ENCODE measurements at regions not wholly inside any gene's neighbourhood (a gene's known extent, or its start where the extent isn't known, plus 50 kb on each side); places are given as distances from the start of the nearest gene placed in this dataset.
"Not testable (repeated sequence)": the region's sequence is repeated elsewhere in the genome, so short reads cannot be mapped to it uniquely, and the experiment has no call there.

GRCh38 chr12:47610686-47611252, 95.1 kb downstream of the RPAP3 start:
- Histone ChIP-seq H3K9me2 (replicated peaks; ENCODE audit: low read length) (no peaks in the 10 kb centered on the region), H2AFZ (ENCODE audit: low read length) (no peak overlapping the region), H3K36me3 (ENCODE audit: low read depth, low read length) (peaks cover 16% of the 10 kb centered on the region; the same call in 1 of the 2 replicates), H3F3A (ENCODE audit: low read length, unreplicated experiment) (no peaks in the 10 kb centered on the region), H3K79me2 (ENCODE audit: low read length) (no peaks in the 10 kb centered on the region), H4K20me1 (ENCODE audit: low read length) (no peaks in the 10 kb centered on the region), H3K4me2 (ENCODE audit: low read length) (no peak overlapping the region), H3K27me3 (ENCODE audit: low read length) (no peaks in the 10 kb centered on the region), H3K27ac (ENCODE audit: low read length) (no peak overlapping the region), H3K9ac (ENCODE audit: low read length) (no peak overlapping the region), H3K9me3 (ENCODE audit: low read length) (peaks cover 20% of the 10 kb centered on the region), H3K4me3 (ENCODE audit: low read length) (no peak overlapping the region), H3K4me1 (ENCODE audit: insufficient read depth, low read length) (no peaks in the 10 kb centered on the region)
- ChIA-PET CTCF (no interaction called here), POLR2A (ENCODE audit: unreplicated experiment) (no interaction called here)
- BruUV-seq (replicated peaks): no TSS peak
- TF ChIP-seq, protein P1, sequence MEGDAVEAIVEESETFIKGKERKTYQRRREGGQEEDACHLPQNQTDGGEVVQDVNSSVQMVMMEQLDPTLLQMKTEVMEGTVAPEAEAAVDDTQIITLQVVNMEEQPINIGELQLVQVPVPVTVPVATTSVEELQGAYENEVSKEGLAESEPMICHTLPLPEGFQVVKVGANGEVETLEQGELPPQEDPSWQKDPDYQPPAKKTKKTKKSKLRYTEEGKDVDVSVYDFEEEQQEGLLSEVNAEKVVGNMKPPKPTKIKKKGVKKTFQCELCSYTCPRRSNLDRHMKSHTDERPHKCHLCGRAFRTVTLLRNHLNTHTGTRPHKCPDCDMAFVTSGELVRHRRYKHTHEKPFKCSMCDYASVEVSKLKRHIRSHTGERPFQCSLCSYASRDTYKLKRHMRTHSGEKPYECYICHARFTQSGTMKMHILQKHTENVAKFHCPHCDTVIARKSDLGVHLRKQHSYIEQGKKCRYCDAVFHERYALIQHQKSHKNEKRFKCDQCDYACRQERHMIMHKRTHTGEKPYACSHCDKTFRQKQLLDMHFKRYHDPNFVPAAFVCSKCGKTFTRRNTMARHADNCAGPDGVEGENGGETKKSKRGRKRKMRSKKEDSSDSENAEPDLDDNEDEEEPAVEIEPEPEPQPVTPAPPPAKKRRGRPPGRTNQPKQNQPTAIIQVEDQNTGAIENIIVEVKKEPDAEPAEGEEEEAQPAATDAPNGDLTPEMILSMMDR (conservative IDR thresholded peaks at IDR 0.05; ENCODE audit: low read depth, low read length): no peak
- no peak for TF ChIP-seq EZH2phosphoT487 (IDR thresholded peaks at IDR 0.05; ENCODE audit: borderline replicate concordance, low read length)
- no peak for TF ChIP-seq EZH2 (IDR thresholded peaks at IDR 0.05; ENCODE audit: low read length, unreplicated experiment)
- no peak for ATAC-seq
- DNase-seq: no peak
- intact Hi-C loops (cut with micrococcal nuclease): no loop called here

DNA sequence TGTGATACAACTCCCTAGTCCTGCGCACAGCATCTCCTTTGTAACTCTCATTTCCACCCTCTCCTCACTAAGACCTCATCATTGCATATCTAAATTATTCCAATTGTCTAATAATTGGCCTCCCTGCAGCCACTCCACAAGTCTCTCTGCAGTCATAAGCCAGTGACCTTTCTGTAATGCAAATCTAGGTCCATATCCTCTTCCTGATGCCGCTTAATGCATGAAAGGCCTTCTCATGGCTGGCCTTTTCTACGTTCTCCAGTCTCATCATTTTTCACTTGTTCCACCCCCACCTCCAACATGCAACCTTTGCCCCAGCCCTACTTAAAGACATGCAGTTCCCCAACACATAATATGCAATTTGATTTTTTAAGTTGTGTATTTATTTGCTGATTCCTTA, 96.0 kb downstream of the RPAP3 start:
- intact Hi-C loops (cut with micrococcal nuclease): no loop called here
- peaks cover 20% of the 10 kb centered on the region for H3K9me3 ChIP-seq (ENCODE audit: low read length)
- ChIA-PET CTCF (no interaction called here), POLR2A (ENCODE audit: unreplicated experiment) (no interaction called here)
- H3K79me2 ChIP-seq (ENCODE audit: low read length): no peaks in the 10 kb centered on the region
- ATAC-seq (no peak), DNase-seq (no peak)
- no peak overlapping the region for H3K4me3 ChIP-seq (ENCODE audit: low read length)
- no peak overlapping the region for H3K27ac ChIP-seq (ENCODE audit: low read length)
- no peak overlapping the region for H3K9ac ChIP-seq (ENCODE audit: low read length)
- BruUV-seq (replicated peaks): no TSS peak
- H3K4me1 ChIP-seq (ENCODE audit: insufficient read depth, low read length): no peaks in the 10 kb centered on the region
- no peaks in the 10 kb centered on the region for H3K27me3 ChIP-seq (ENCODE audit: low read length)
- H3K36me3 ChIP-seq (ENCODE audit: low read depth, low read length): peaks cover 16% of the 10 kb centered on the region; the same call in 1 of the 2 replicates
- no peaks in the 10 kb centered on the region for H3K9me2 ChIP-seq (replicated peaks; ENCODE audit: low read length)
- no peaks in the 10 kb centered on the region for H4K20me1 ChIP-seq (ENCODE audit: low read length)
- no peak overlapping the region for H3K4me2 ChIP-seq (ENCODE audit: low read length)
- H2AFZ ChIP-seq (ENCODE audit: low read length): no peak overlapping the region
- no peak for TF ChIP-seq EZH2phosphoT487 (IDR thresholded peaks at IDR 0.05; ENCODE audit: borderline replicate concordance, low read length)
- TF ChIP-seq, protein P1 (conservative IDR thresholded peaks at IDR 0.05; ENCODE audit: low read depth, low read length): no peak
- no peak for TF ChIP-seq EZH2 (IDR thresholded peaks at IDR 0.05; ENCODE audit: low read length, unreplicated experiment)
- H3F3A ChIP-seq (ENCODE audit: low read length, unreplicated experiment): no peaks in the 10 kb centered on the region

GRCh38 chr12:47608671-47609070, 97.2 kb downstream of the RPAP3 start:
- H3K27me3 ChIP-seq (ENCODE audit: low read length); H2AFZ ChIP-seq (ENCODE audit: low read length); POLR2A ChIA-PET (ENCODE audit: unreplicated experiment); intact Hi-C loops (cut with micrococcal nuclease); H3K9me2 ChIP-seq (replicated peaks; ENCODE audit: low read length); BruUV-seq (replicated peaks); H3K4me3 ChIP-seq (ENCODE audit: low read length); H3K4me2 ChIP-seq (ENCODE audit: low read length); ATAC-seq; H3F3A ChIP-seq (ENCODE audit: low read length, unreplicated experiment); H3K4me1 ChIP-seq (ENCODE audit: insufficient read depth, low read length); CTCF ChIA-PET; H3K79me2 ChIP-seq (ENCODE audit: low read length); H3K9ac ChIP-seq (ENCODE audit: low read length); DNase-seq; H3K27ac ChIP-seq (ENCODE audit: low read length); H4K20me1 ChIP-seq (ENCODE audit: low read length): not testable (repeated sequence)
- H3K9me3 ChIP-seq (ENCODE audit: low read length): peaks cover 20% of the 10 kb centered on the region
- H3K36me3 ChIP-seq (ENCODE audit: low read depth, low read length): peaks cover 14% of the 10 kb centered on the region; the same call in 1 of the 2 replicates

Data from PC-3 (cell line).